Esophagus muscularis mucosa (tissue), 4 donors: ENCODE measurements at regions not wholly inside any gene's neighbourhood (a gene's known extent, or its start where the extent isn't known, plus 50 kb on each side); places are given as distances from the start of the nearest gene placed in this dataset.

Experiments
- CTCF ChIP-seq, 3 experiments: fragments of 200-600 bp in 2 of 3; fragments of 450-650 bp in 1 of 3; sonication (generic) in 2 of 3; IDR thresholded peaks; one replicate each; pipeline ENCODE4 v1.5.1; 2017 to 2019; ENCODE audit warnings: antibody characterized with exemption in 3 of 3, mild to moderate bottlenecking in 2 of 3, moderate library complexity in 1 of 3
- EP300 ChIP-seq: sonication (generic); formaldehyde crosslinking; IDR thresholded peaks from one replicate; pipeline ENCODE4 v1.6.1; 2017; ENCODE audit warnings: antibody characterized with exemption
- POLR2AphosphoS5 ChIP-seq, 2 donors: sonication (generic); formaldehyde crosslinking; IDR thresholded peaks; one replicate each; pipeline ENCODE4 v1.6.1; 2017; ENCODE audit warnings: antibody characterized with exemption in 2 of 2

- TF ChIP-seq POLR2AphosphoS5 (IDR thresholded peaks at IDR 0.05) (no peak), EP300 (no peak), CTCF (IDR thresholded peaks at IDR 0.05) (no peak)
Measured at GRCh38 chr12:23354800-23355199, 594.7 kb downstream of the SOX5 start.
